Hepatocyte (in vitro differentiated cells): ENCODE measurements at regions not wholly inside any gene's neighbourhood (a gene's known extent, or its start where the extent isn't known, plus 50 kb on each side); places are given as distances from the start of the nearest gene placed in this dataset.

ENCODE experiments used
- DNase-seq: peaks from one replicate; pipeline ENCODE4 v3.0.0-alpha.2; 2016; ENCODE audit warnings: low spot score
- H2AFZ ChIP-seq: fragments of 200-600 bp; sonication (generic); 2 replicates; pipeline ENCODE4 v1.6.0; 2016; ENCODE audit warnings: antibody characterized with exemption, mild to moderate bottlenecking
- H3K27ac ChIP-seq: fragments of 200-600 bp; sonication (generic); 2 replicates; pipeline ENCODE4 v1.5.1; 2016; ENCODE audit warnings: mild to moderate bottlenecking
- H3K27me3 ChIP-seq: fragments of 200-600 bp; sonication (generic); 2 replicates; pipeline ENCODE4 v1.6.1; 2016
- H3K36me3 ChIP-seq: fragments of 200-600 bp; sonication (generic); replicated peaks from 2 replicates; pipeline ENCODE4 v1.5.1; 2016; ENCODE audit warnings: low read depth; ENCODE audit not compliant: insufficient read depth
- H3K4me1 ChIP-seq: fragments of 200-600 bp; sonication (generic); 2 replicates; pipeline ENCODE4 v1.5.1; 2016; ENCODE audit warnings: mild to moderate bottlenecking, moderate library complexity; ENCODE audit not compliant: insufficient read depth
- H3K4me2 ChIP-seq: fragments of 200-600 bp; sonication (generic); 2 replicates; pipeline ENCODE4 v1.6.0; 2016
- H3K4me3 ChIP-seq: fragments of 200-600 bp; sonication (generic); 2 replicates; pipeline ENCODE4 v1.5.1; 2016; ENCODE audit warnings: mild to moderate bottlenecking
- H3K79me2 ChIP-seq: fragments of 200-600 bp; sonication (generic); 2 replicates; pipeline ENCODE4 v1.6.0; 2017; ENCODE audit warnings: mild to moderate bottlenecking
- H3K9me2 ChIP-seq: fragments of 200-600 bp; sonication (generic); replicated peaks from 2 replicates; pipeline ENCODE4 v1.6.0; 2017; ENCODE audit warnings: mild to moderate bottlenecking; ENCODE audit not compliant: insufficient read depth
- H3K9me3 ChIP-seq: fragments of 200-600 bp; sonication (generic); 2 replicates; pipeline ENCODE4 v1.5.1; 2016; ENCODE audit warnings: low read depth, mild to moderate bottlenecking
- H4K20me1 ChIP-seq: fragments of 200-600 bp; sonication (generic); 2 replicates; pipeline ENCODE4 v1.6.0; 2016; ENCODE audit warnings: mild to moderate bottlenecking; ENCODE audit not compliant: insufficient read depth, poor library complexity, severe bottlenecking
- CTCF ChIP-seq: fragments of 200-600 bp; sonication (generic); IDR thresholded peaks from 2 replicates; pipeline ENCODE4 v1.5.1; 2016; ENCODE audit warnings: antibody characterized with exemption, mild to moderate bottlenecking; ENCODE audit not compliant: poor library complexity
- EZH2 ChIP-seq: fragments of 200-600 bp; sonication (generic); IDR thresholded peaks from 2 replicates; pipeline ENCODE4 v1.6.1; 2016; ENCODE audit warnings: antibody characterized with exemption, mild to moderate bottlenecking, borderline replicate concordance
- EZH2phosphoT487 ChIP-seq: fragments of 200-600 bp; sonication (generic); IDR thresholded peaks from one replicate; pipeline ENCODE4 v1.6.1; 2018; ENCODE audit warnings: antibody characterized with exemption, mild to moderate bottlenecking, low read depth, moderate library complexity; ENCODE audit not compliant: unreplicated experiment, severe bottlenecking
- WGBS: methylation state at CpG from one replicate; pipeline ENCODE4 v1.1.6; 2016; ENCODE audit warnings: low lambda C conversion rate; ENCODE audit errors: missing lambda C conversion rate; 5-methylcytosine and 5-hydroxymethylcytosine counted together

DNA sequence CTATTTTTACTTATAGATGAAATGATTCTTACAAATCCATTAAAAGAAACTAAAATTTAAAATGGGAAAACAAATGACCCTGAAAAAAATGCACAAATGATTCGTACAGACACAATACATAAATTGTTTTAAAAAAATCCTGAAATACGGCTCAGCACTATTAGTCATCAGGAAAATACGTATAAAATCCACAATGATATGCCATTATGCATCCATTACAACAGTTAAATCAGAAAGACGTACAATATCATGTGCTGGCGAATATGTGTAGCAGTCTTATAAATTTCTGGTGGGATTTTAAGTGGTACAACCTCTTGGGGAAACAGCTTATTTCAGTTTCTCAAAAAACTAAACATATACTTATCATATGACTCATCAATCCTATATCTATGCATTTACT is 600.1 kb upstream of the STEAP1 start:
- H3K9me2 ChIP-seq, result no peaks in the 10 kb centered on the region
- H3K9me3 ChIP-seq, result no peaks in the 10 kb centered on the region
- no peaks in the 10 kb centered on the region for H4K20me1 ChIP-seq
- no peak overlapping the region for H3K4me2 ChIP-seq
- no peak for DNase-seq
- 85% methylated on average over 5 of the region's 5 CpGs for WGBS
- no peak overlapping the region for H2AFZ ChIP-seq
- no peaks in the 10 kb centered on the region for H3K36me3 ChIP-seq
- TF ChIP-seq EZH2phosphoT487 (no peak), CTCF (no peak), EZH2 (no peak)
- no peak overlapping the region for H3K27ac ChIP-seq
- no peaks in the 10 kb centered on the region for H3K4me1 ChIP-seq
- no peaks in the 10 kb centered on the region for H3K27me3 ChIP-seq
- H3K79me2 ChIP-seq, result no peaks in the 10 kb centered on the region
- H3K4me3 ChIP-seq, result no peak overlapping the region

- TF ChIP-seq EZH2phosphoT487 (no peak), CTCF (no peak), EZH2 (no peak)
- Histone ChIP-seq H3K79me2 (no peaks in the 10 kb centered on the region), H3K27me3 (no peaks in the 10 kb centered on the region), H2AFZ (no peak overlapping the region), H3K9me3 (no peaks in the 10 kb centered on the region), H4K20me1 (no peaks in the 10 kb centered on the region), H3K36me3 (no peaks in the 10 kb centered on the region), H3K4me1 (no peaks in the 10 kb centered on the region), H3K4me2 (no peak overlapping the region), H3K4me3 (no peak overlapping the region), H3K9me2 (no peaks in the 10 kb centered on the region), H3K27ac (no peak overlapping the region)
- WGBS, result 92% methylated on average over 3 of the region's 3 CpGs
- no peak for DNase-seq
Measured at GRCh38 chr7:89559596-89559995, 594.7 kb upstream of the STEAP1 start.

- 82% methylated on average over 1 of the region's 1 CpG for WGBS
- TF ChIP-seq EZH2 (no peak), CTCF (no peak), EZH2phosphoT487 (no peak)
Measured at GRCh38 chr7:89563597-89563996, 590.7 kb upstream of the STEAP1 start.

GRCh38 chr7:89584896-89585295 is 569.4 kb upstream of the STEAP1 start:
- Histone ChIP-seq H3K4me3 (no peak overlapping the region), H3K4me1 (no peaks in the 10 kb centered on the region), H2AFZ (no peak overlapping the region), H4K20me1 (no peaks in the 10 kb centered on the region), H3K9me2 (no peaks in the 10 kb centered on the region), H3K27ac (no peak overlapping the region), H3K4me2 (no peak overlapping the region), H3K27me3 (no peaks in the 10 kb centered on the region), H3K36me3 (no peaks in the 10 kb centered on the region), H3K9me3 (no peaks in the 10 kb centered on the region), H3K79me2 (no peaks in the 10 kb centered on the region)
- TF ChIP-seq EZH2phosphoT487 (no peak), EZH2 (no peak), CTCF (no peak)
- no peak for DNase-seq
- WGBS, result 72% methylated on average over 1 of the region's 1 CpG

More at GRCh38 chr7:89563597-89563996, 590.7 kb upstream of the STEAP1 start:
- no peaks in the 10 kb centered on the region for H3K36me3 ChIP-seq
- no peak overlapping the region for H3K4me3 ChIP-seq
- no peaks in the 10 kb centered on the region for H3K4me1 ChIP-seq
- no peaks in the 10 kb centered on the region for H4K20me1 ChIP-seq
- H3K79me2 ChIP-seq, result no peaks in the 10 kb centered on the region
- H3K27ac ChIP-seq, result no peak overlapping the region
- no peaks in the 10 kb centered on the region for H3K27me3 ChIP-seq
- no peak overlapping the region for H3K4me2 ChIP-seq
- no peak overlapping the region for H2AFZ ChIP-seq
- no peaks in the 10 kb centered on the region for H3K9me3 ChIP-seq
- no peaks in the 10 kb centered on the region for H3K9me2 ChIP-seq
- DNase-seq, result no peak
